ENCODE measurements at regions not wholly inside any gene's neighbourhood (a gene's known extent, or its start where the extent isn't known, plus 50 kb on each side); places are given as distances from the start of the nearest gene placed in this dataset.

GRCh38 chr4:178611062-178611461, 1168.8 kb upstream of the AGA start:
- TF ChIP-seq CTCF (IDR thresholded peaks at IDR 0.05; ENCODE audit: unreplicated experiment in 3 of 3): no peak
- Mint-ChIP-seq H3K4me3 (no peak overlapping the region), H3K9me3 (no peaks in the 10 kb centered on the region), H3K36me3 (ENCODE audit: low read depth) (no peaks in the 10 kb centered on the region), H3K27me3 (ENCODE audit: low read depth) (no peaks in the 10 kb centered on the region), H3K27ac (no peak overlapping the region), H3K4me1 (no peaks in the 10 kb centered on the region)

GRCh38 chr4:178612733-178613132, 1170.5 kb upstream of the AGA start:
- Mint-ChIP-seq H3K4me1 (no peaks in the 10 kb centered on the region), H3K36me3 (ENCODE audit: low read depth) (no peaks in the 10 kb centered on the region), H3K27me3 (ENCODE audit: low read depth) (no peaks in the 10 kb centered on the region), H3K27ac (no peak overlapping the region), H3K4me3 (no peak overlapping the region), H3K9me3 (no peaks in the 10 kb centered on the region)
- TF ChIP-seq CTCF (IDR thresholded peaks at IDR 0.05; ENCODE audit: unreplicated experiment in 3 of 3): no peak

- no peaks in the 10 kb centered on the region for H3K27me3 Mint-ChIP-seq (ENCODE audit: low read depth)
- H3K36me3 Mint-ChIP-seq (ENCODE audit: low read depth): no peaks in the 10 kb centered on the region
- H3K4me3 Mint-ChIP-seq: no peak overlapping the region
- H3K9me3 Mint-ChIP-seq: peaks cover 3% of the 10 kb centered on the region
- no peak overlapping the region for H3K27ac Mint-ChIP-seq
- no peak for TF ChIP-seq CTCF (IDR thresholded peaks at IDR 0.05; ENCODE audit: unreplicated experiment in 3 of 3)
- H3K4me1 Mint-ChIP-seq: no peaks in the 10 kb centered on the region
Measured at GRCh38 chr4:178632415-178632814, 1190.2 kb upstream of the AGA start.

- peaks cover 3% of the 10 kb centered on the region for H3K9me3 Mint-ChIP-seq
- H3K27ac Mint-ChIP-seq: no peak overlapping the region
- no peaks in the 10 kb centered on the region for H3K27me3 Mint-ChIP-seq (ENCODE audit: low read depth)
- H3K4me3 Mint-ChIP-seq: no peak overlapping the region
- no peaks in the 10 kb centered on the region for H3K4me1 Mint-ChIP-seq
- H3K36me3 Mint-ChIP-seq (ENCODE audit: low read depth): no peaks in the 10 kb centered on the region
- peak in 1 of 3 experiments; percentile 12 for TF ChIP-seq CTCF (IDR thresholded peaks at IDR 0.05; ENCODE audit: unreplicated experiment in 3 of 3)
Measured at GRCh38 chr4:178633263-178633662, 1191.0 kb upstream of the AGA start.

GRCh38 chr4:178664621-178665020, 1222.4 kb upstream of the AGA start:
- no peaks in the 10 kb centered on the region for H3K9me3 Mint-ChIP-seq
- no peak overlapping the region for H3K4me3 Mint-ChIP-seq
- H3K4me1 Mint-ChIP-seq: no peaks in the 10 kb centered on the region
- no peak for TF ChIP-seq CTCF (IDR thresholded peaks at IDR 0.05; ENCODE audit: unreplicated experiment in 3 of 3)
- H3K27me3 Mint-ChIP-seq (ENCODE audit: low read depth): no peaks in the 10 kb centered on the region
- H3K36me3 Mint-ChIP-seq (ENCODE audit: low read depth): no peaks in the 10 kb centered on the region
- no peak overlapping the region for H3K27ac Mint-ChIP-seq

GRCh38 chr4:178665916-178666315, 1223.7 kb upstream of the AGA start:
- no peak for TF ChIP-seq CTCF (IDR thresholded peaks at IDR 0.05; ENCODE audit: unreplicated experiment in 3 of 3)
- Mint-ChIP-seq H3K36me3 (ENCODE audit: low read depth) (no peaks in the 10 kb centered on the region), H3K27ac (no peak overlapping the region), H3K27me3 (ENCODE audit: low read depth) (no peaks in the 10 kb centered on the region), H3K4me3 (no peak overlapping the region), H3K4me1 (no peaks in the 10 kb centered on the region), H3K9me3 (peaks cover 4% of the 10 kb centered on the region)
